ENCODE measurements at regions not wholly inside any gene's neighbourhood (a gene's known extent, or its start where the extent isn't known, plus 50 kb on each side); places are given as distances from the start of the nearest gene placed in this dataset.

DNA sequence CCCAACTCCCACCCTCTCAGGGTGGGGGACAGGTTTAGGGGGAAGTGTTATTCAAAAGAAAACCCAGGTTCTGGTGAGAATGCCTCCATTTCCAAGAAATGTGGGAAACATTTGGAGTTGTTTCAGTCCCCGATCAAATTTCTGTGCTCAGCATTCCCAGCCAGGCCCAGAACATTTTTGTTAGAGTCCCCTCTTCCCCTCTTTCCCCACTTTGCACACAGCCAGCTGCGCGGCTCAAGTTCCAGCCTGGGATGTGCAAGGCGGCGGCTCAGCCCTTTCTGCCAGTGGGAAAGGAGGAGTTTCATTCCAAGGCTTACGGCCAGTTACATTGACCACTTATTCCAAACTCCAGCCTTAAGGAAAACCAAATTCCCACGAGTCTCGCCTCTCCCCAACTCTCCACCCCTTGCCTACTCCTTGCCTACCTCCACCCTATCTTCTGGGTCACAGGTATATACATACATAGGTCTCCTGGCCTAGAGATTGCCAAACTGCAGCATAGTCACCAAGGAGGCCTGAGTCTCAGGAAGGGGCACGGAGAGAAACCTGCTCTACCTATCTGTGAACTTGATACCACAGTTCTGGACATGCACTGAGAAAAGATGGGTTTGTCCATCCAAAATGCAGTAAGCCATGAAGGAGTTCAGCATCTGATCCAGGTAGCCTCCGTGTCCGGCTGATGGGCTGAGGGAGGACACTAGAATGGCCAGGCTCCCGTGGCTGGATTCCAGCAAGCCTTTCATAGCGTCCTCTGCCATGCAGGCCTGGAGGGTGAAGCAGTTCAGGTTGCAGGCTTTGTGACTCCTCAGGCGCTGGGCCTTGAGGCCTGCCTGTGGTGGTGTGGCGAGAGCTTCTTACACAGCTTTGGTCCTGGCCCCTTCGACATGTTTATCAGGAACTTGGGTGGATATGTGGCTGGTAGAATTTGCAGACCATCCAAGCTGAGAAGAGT, 154.5 kb downstream of the ZFP36L2 start:
- Histone ChIP-seq H3K4me3 (ENCODE audit: low read depth, low read length) (no peak overlapping the region), H3K27me3 (ENCODE audit: control insufficient read depth, insufficient read depth, low read length) (peaks cover 3% of the 10 kb centered on the region), H3K36me3 (ENCODE audit: control insufficient read depth, insufficient read depth, low read length) (no peaks in the 10 kb centered on the region)
- no peak for DNase-seq (ENCODE audit: low read depth)
- TF ChIP-seq, protein P1, sequence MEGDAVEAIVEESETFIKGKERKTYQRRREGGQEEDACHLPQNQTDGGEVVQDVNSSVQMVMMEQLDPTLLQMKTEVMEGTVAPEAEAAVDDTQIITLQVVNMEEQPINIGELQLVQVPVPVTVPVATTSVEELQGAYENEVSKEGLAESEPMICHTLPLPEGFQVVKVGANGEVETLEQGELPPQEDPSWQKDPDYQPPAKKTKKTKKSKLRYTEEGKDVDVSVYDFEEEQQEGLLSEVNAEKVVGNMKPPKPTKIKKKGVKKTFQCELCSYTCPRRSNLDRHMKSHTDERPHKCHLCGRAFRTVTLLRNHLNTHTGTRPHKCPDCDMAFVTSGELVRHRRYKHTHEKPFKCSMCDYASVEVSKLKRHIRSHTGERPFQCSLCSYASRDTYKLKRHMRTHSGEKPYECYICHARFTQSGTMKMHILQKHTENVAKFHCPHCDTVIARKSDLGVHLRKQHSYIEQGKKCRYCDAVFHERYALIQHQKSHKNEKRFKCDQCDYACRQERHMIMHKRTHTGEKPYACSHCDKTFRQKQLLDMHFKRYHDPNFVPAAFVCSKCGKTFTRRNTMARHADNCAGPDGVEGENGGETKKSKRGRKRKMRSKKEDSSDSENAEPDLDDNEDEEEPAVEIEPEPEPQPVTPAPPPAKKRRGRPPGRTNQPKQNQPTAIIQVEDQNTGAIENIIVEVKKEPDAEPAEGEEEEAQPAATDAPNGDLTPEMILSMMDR (IDR thresholded peaks at IDR 0.05; ENCODE audit: insufficient read depth, low read length, poor library complexity, severe bottlenecking): no peak

DNA sequence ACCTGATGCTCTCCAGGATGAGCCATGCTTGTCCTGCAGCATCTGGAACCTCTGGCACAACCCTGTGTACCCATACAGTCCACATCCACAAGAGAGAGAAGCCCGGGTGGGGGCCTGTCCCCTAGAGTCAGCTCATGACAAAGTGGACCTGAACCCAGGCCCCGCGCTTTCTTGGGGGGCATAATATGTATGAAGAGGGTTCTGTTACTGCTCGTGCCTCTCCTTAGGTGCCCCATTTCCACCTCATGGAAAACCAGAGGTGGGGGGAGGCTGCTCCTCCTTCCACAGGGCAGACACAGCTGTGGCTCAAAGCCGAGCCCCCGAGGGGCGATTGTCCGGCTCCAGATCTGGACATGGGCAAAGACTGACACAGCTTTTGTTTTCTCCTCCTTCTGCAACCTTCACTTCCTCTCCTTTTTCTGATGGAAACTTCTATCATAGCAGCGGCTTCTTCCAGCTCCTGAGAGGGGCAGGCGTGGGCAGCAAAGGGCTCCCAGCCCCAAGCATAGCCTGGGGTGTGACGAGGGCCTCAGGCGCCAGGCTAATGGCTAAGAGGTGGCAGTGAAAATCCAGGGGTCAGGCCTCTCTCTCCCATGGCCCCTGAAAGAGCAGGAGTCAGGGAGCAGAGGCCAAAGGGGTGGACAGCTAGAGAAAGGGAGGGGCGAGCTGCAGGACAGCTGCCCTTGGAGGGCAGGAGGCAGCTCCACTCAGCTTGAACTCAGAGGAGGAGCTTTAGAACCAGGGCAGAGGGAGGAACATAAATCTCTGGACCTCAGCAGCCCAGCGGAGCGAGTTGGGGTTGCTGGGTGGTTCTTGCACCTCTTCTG, 155.5 kb downstream of the ZFP36L2 start:
- H3K27me3 ChIP-seq (ENCODE audit: control insufficient read depth, insufficient read depth, low read length): peaks cover 3% of the 10 kb centered on the region
- no peak overlapping the region for H3K4me3 ChIP-seq (ENCODE audit: low read depth, low read length)
- H3K36me3 ChIP-seq (ENCODE audit: control insufficient read depth, insufficient read depth, low read length): no peaks in the 10 kb centered on the region
- no peak for DNase-seq (ENCODE audit: low read depth)
- TF ChIP-seq, protein P1 (IDR thresholded peaks at IDR 0.05; ENCODE audit: insufficient read depth, low read length, poor library complexity, severe bottlenecking): no peak

DNA sequence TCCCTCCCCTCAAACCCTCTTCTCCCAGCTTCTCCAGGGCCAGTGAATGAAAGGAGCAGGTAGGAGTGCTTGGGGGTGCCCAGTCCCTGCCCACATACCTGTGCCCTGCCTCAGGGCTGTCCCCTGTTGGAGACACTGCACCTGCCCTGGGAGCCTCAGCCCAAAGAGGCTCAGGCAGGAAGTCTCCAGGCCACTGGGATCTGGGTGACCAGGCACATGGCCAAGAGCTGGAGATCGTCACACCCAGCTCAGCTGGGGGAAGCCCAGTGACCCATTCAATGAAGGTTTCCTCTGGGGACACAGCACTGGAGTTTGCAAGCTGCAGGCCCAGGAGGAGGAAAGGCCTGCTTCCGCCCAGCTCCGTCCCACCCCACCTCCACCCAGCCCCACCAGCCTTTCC, 156.4 kb downstream of the ZFP36L2 start:
- TF ChIP-seq, protein P1 (IDR thresholded peaks at IDR 0.05; ENCODE audit: insufficient read depth, low read length, poor library complexity, severe bottlenecking): no peak
- DNase-seq (ENCODE audit: low read depth): no peak
- Histone ChIP-seq H3K27me3 (ENCODE audit: control insufficient read depth, insufficient read depth, low read length) (peaks cover 3% of the 10 kb centered on the region), H3K36me3 (ENCODE audit: control insufficient read depth, insufficient read depth, low read length) (no peaks in the 10 kb centered on the region), H3K4me3 (ENCODE audit: low read depth, low read length) (no peak overlapping the region)

DNA sequence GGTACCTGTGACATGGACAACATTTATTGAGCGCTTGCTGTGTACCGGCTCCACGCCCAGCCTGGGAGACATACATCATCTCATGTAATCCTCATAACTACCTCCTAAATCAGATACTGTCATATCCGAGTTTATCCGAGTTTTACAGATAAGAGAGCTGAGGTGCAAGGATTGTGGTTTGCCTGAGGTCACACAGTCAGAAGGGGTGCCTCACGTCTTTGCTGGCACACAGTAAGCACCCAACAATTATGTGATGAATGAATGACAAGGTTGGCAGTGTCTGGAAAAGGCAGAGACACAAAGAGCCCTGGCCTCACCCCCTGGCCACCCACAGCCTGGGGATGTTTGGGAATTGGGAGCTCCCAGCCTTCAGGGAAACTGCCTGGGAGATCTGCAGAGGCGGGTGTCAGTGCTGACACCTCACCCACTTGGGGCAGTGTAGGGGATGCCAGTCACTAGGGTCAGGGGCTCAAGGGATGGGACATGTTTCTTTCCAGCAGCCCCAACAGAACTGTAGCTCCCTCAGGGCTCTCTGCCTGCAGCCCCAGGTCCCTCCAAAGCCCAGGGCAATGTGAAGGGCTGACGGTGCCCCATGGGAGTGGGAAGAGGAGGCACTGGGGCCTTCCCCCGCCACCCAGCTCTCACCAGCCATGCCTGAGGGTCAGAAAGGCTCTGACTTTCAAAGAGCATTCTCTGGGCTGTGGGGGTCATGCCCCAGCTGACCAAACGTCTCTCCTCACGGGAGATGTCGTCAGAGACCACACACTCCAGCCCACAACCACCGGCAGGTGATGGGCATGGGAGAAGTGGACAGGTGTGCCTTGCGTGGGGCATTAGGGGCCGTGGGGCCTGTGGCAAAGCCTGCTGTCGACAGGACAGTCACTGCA, 157.5 kb downstream of the ZFP36L2 start:
- no peaks in the 10 kb centered on the region for H3K36me3 ChIP-seq (ENCODE audit: control insufficient read depth, insufficient read depth, low read length)
- no peak for DNase-seq (ENCODE audit: low read depth)
- TF ChIP-seq, protein P1 (IDR thresholded peaks at IDR 0.05; ENCODE audit: insufficient read depth, low read length, poor library complexity, severe bottlenecking): no peak

DNA sequence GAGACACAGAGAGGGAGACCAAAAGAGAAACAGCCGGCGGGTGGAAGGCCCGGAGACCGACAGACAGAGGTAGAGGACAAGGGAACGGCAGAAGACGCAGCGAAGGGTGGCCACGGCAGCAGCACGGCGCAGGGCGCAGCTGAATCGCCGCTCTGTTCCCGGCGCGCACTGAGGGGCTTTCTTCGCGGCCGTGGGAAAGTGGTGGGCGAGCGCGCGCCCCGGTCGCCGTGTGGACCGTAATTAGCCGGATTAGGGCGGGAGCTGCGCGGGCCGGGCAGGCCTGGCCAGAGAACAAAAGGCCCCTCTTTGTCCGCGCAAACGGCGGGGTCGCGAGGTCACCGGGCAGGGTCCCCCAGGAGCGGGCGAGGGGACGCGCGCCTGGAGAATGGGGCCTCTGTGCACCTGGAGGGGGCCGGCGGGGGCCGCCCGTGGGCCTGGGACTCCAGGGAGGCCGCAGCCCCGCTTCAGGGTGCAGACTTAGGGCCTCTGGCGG, 158.3 kb downstream of the ZFP36L2 start:
- no peak overlapping the region for H3K4me3 ChIP-seq (ENCODE audit: low read depth, low read length)
- TF ChIP-seq, protein P1 (IDR thresholded peaks at IDR 0.05; ENCODE audit: insufficient read depth, low read length, poor library complexity, severe bottlenecking): no peak
- no peak for DNase-seq (ENCODE audit: low read depth)

More for the DNA sequence above, 157.5 kb downstream of the ZFP36L2 start:
- H3K27me3 ChIP-seq (ENCODE audit: control insufficient read depth, insufficient read depth, low read length): peaks cover 3% of the 10 kb centered on the region
- no peak overlapping the region for H3K4me3 ChIP-seq (ENCODE audit: low read depth, low read length)

More for the DNA sequence above, 158.3 kb downstream of the ZFP36L2 start:
- H3K27me3 ChIP-seq (ENCODE audit: control insufficient read depth, insufficient read depth, low read length): peaks cover 3% of the 10 kb centered on the region
- no peaks in the 10 kb centered on the region for H3K36me3 ChIP-seq (ENCODE audit: control insufficient read depth, insufficient read depth, low read length)
